ENCODE measurements at regions not wholly inside any gene's neighbourhood (a gene's known extent, or its start where the extent isn't known, plus 50 kb on each side); places are given as distances from the start of the nearest gene placed in this dataset.

DNA sequence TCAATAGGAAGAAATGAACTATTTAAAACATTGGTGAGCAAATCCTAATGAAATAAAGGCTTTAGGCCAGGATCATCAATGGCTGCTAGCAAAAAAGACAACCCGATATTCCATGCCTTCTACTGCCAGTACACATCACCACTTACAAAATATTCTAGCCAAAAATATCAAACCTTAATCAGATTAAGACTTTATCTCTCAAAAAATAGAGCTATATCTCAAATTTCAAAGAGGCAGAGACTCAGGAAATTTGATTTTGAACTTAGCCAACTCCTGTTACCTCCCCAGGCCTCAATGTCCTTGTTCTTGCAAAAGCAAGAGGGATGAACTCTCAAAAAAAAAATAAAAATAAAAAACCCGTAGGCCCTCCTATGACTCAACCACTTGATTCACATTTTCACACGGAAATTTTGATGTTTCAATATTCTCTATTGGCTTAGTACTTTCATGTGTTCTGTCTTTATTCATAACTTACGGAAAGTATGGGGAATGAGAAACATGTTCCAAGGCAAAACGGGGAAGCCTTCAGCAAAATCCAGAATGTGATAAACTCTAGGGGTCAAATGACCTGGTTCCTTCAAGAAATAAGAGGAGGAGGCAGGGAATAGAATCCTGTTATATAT is 273.3 kb upstream of the ZPLD1 start:
- no peak for DNase-seq

DNA sequence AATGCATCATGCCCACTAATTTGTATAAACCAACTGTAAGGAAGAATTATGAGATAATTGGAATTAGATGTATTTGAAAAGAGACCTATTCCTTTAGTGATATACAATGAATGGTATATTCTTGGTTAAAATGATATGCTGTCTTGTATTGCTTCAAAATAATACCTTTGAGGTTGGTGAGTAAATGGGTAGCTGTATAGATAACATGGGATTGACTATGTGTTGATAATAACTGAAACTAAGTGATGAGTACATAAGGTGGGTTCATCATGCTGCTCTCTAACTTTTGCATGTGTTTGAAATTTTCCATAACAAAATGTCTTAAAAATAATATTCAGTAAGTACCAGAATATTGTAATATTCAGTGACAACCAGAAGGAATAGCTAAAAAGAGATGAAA is 272.6 kb upstream of the ZPLD1 start:
- no peak for DNase-seq

- peak; percentile 50 for DNase-seq
These were observed 271.6 kb upstream of the ZPLD1 start for GRCh38 chr3:102163039-102163817.

- DNase-seq: no peak
These were observed 271.0 kb upstream of the ZPLD1 start for GRCh38 chr3:102163818-102164154.

- DNase-seq: no peak
These were observed 269.4 kb upstream of the ZPLD1 start for GRCh38 chr3:102165367-102165766.

DNA sequence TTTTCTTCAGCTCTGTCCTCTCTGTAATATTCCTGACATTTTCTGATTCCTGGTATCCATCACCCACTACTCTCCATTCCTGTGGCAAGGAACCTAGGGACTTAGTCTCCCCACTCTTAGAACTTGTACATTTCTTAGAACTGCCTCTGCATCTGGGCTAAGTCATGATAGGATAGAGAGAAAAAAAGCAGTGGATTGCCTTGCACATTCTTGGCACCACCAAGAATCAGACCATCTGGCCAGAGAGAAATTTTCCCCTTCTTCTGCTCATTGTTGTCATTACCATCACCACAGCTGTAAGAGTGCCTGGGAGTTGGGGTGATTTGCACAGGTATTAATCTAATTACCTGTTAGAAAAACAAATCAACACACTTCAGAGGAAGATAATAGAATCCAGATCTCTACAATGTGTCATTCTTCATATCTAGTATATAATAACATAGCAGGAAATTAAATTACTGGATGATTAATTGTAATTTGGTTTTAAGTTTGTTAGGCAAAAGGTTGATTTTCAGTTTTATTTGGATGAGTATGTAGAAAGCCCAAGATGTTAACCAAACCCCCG is 264.8 kb upstream of the ZPLD1 start:
- DNase-seq: no peak

DNA sequence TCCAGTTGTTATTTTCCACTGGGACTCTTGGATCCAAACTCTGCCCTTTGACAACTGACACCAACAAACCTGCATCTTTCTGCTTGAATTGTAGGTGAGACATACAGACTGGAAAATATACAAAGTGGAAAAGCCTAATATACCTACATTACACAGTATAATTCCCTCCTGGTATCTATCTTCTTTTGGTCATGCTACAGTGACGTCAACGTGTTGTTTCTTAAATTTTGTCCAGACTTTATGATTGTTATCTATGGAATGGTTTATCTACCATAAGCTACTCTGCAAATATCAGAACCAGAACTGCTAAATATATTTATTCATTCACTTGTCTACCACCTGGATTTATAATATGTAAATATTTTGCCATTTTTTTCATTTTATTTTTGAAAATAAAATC is 264.3 kb upstream of the ZPLD1 start:
- DNase-seq: no peak

- DNase-seq: no peak
These were observed 260.5 kb upstream of the ZPLD1 start for GRCh38 chr3:102174312-102174712.

- DNase-seq: no peak
These were observed 259.9 kb upstream of the ZPLD1 start for GRCh38 chr3:102174832-102175374.

- DNase-seq: no peak
These were observed 258.3 kb upstream of the ZPLD1 start for GRCh38 chr3:102176333-102177050.

- no peak for DNase-seq
These were observed 257.6 kb upstream of the ZPLD1 start for GRCh38 chr3:102177075-102177755.

DNA sequence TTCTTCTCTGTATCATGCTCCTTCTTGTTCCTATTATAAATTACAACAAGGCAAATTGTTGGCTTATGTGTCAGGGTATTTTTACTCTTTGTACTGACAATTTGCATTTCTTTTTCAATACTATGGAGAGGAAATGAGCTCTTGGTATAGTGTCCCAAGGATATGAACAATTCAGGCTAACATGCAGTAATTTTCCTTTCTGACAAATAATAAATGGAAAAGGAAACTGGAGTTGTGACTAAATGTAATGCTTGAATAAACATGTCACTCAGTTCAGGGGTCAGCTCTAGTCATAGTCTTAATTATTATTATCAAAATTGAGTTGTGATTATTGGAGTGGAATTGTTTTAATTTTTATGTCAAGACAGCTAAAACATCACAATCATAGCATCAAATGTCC is 256.0 kb upstream of the ZPLD1 start:
- DNase-seq: no peak

- no peak for DNase-seq
These were observed 255.3 kb upstream of the ZPLD1 start for GRCh38 chr3:102179326-102180177.

DNA sequence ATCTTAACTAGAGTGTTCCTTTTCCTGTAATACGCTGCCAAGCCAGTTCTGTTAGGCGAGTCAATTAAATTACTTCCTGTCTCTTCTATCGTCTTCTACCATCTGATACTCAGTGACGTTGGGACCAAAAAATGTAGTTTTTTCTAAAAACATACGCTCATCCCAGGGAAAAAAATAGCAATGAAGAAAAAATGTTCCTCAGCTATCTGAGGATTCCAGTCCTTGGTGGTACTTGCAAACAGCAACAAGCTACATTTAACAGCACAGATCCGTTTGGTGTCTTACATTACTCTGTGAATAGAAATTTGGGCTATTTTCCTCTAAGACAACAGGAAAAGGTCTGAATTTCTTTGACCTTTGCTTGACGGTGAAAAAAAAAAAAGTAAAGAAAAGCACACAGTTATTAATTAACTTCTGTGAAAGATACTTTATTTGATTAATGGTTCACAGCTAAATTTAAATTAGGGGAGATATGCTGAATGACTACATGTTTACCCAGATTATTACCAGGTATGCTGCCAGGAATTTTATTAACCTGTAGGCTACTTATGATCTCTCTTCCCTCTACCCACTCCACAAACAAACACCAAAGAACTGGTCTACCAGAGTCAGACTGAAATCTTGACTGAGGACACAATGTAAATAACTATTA is 254.4 kb upstream of the ZPLD1 start:
- no peak for DNase-seq

GRCh38 chr3:102181175-102181920 is 253.5 kb upstream of the ZPLD1 start:
- peak; percentile 30 for DNase-seq

DNA sequence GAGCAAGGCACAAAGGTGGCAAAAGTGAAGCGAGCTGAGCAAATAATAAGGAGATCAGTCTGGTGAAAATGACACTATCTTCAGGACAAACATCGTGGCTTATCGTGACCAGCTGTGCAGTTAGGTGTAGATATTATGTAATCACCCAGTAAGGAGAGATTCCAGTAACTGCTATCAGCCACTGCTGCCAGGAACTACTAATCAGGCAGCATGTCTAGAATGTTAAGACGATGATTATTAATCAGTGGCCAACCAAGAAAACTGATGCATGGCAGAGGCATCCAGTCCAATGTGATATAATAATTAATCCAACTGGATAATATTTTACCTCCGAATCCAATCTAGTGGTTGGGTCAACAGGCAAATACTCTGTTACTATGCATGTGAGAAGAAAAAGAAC is 252.7 kb upstream of the ZPLD1 start:
- no peak for DNase-seq

DNA sequence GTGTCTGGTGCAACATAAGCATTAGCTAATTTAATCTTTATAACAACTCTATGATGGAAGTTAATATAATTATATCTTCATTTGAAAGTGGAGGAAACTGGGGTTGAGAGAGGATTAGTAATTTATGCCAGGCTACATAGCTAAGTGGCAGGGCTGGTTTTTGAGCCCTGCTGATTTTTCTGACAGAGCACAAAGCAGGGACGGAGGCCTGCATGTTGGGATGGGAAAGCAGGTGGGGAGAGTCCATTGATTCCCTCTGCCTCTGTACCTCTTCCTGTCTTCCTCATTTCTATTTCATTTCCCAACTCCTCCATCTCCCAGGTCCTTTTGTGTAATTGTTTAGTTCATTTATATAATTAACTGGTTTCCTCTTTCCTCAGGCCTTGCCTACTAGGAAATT is 251.6 kb upstream of the ZPLD1 start:
- DNase-seq: no peak

GRCh38 chr3:102183623-102184022 is 251.2 kb upstream of the ZPLD1 start:
- no peak for DNase-seq

DNA sequence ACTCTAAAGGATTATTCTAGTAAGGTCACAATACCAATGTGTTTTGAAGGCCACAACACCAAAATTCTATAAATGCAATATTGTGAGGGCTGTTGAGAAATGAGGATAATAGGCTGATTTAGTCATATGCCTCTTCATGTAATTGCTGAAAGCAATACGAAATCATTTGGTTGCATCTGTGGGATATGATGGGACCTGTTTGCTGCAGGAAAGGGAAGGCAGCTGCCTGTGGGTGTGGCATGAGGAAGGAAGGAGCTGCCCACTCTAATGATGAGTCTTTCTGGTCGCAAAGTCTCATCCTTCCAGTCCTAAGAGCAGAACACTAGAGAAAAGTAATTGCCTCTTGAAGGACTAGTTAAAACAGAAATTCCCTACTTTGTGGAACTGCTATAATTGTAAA is 245.3 kb upstream of the ZPLD1 start:
- DNase-seq: no peak

DNA sequence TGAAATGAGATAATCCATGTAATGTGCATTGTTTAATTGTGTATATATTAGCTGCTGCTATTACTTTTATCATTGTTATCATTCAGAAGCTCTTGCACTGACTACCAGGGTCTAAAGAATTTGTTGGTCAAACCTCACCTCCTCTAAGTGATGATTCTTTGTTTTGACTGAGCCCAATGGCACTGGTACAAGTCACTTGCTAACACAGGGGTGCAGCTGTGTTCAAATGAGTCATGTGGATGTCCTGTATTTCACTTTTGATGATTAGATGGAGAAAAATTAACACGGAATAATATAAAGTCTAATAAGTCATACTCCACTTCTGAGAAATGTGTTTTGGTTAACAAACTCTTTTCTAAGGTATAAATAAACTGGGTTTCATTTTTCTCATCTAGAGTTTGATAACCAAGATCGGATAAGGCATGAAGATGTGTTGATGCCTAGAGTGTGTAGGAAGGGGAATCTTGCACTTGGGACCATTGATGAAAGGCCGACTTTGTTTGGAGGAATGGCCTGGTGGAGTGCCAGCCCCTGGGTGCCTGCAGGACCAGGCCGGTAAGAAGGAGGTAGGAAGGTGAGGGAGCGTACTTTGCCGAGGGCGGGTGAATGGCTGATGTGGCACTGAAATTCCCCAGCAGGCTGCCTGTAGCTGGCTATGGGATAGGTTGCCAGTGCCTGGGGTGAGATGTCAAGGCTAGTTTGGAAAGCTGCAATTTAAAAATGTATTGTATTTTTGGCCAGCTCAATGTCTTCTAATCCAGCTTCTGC is 244.7 kb upstream of the ZPLD1 start:
- no peak for DNase-seq

All from DMS153 (cell line).